Activated T-cell treated with anti-CD3 and anti-CD28 coated beads, Interleukin-2, amount 50 U/mL, for 72 hours (primary cell): ENCODE measurements at regions not wholly inside any gene's neighbourhood (a gene's known extent, or its start where the extent isn't known, plus 50 kb on each side); places are given as distances from the start of the nearest gene placed in this dataset.

Experiments
- ATAC-seq, 2 donors: fragments of 150-1000 bp; cut with Tn5 transposase; replicated peaks in 1 of 2; 2 replicates each; pipeline ENCODE4 v1.10.0; 2021; ENCODE audit warnings: moderate library complexity in 2 of 2, mild to moderate bottlenecking in 1 of 2
- DNase-seq, 2 donors: peaks; one replicate each; pipeline ENCODE4 v3.0.0; 2021 to 2022; ENCODE audit warnings: mixed read lengths in 1 of 2
- H3K27ac Mint-ChIP-seq: one replicate; pipeline ENCODE4 v1.8.0; 2022; ENCODE audit warnings: mild to moderate bottlenecking, moderate library complexity, mixed read lengths
- H3K27me3 Mint-ChIP-seq: one replicate; pipeline ENCODE4 v1.8.0; 2022; ENCODE audit warnings: low read depth, mixed read lengths
- H3K36me3 Mint-ChIP-seq, 2 donors: one replicate each; pipeline ENCODE4 v1.8.0; 2022; ENCODE audit warnings: mixed read lengths in 2 of 2, mild to moderate bottlenecking in 1 of 2; ENCODE audit not compliant: insufficient read depth in 2 of 2
- H3K4me1 Mint-ChIP-seq: one replicate; pipeline ENCODE4 v1.8.0; 2022; ENCODE audit warnings: low read depth, mixed read lengths
- H3K4me3 Mint-ChIP-seq, 2 donors: one replicate each; pipeline ENCODE4 v1.8.0; 2022; ENCODE audit warnings: mild to moderate bottlenecking in 2 of 2, mixed read lengths in 2 of 2, moderate library complexity in 2 of 2
- H3K9me3 Mint-ChIP-seq, 2 donors: one replicate each; pipeline ENCODE4 v1.8.0; 2022; ENCODE audit warnings: mixed read lengths in 2 of 2

GRCh38 chr3:59258550-59259260 is 208.9 kb upstream of the CFAP20DC start:
- no peak overlapping the region for H3K27ac Mint-ChIP-seq
- no peak for DNase-seq

GRCh38 chr3:59257506-59257905 is 207.7 kb upstream of the CFAP20DC start:
- H3K27ac Mint-ChIP-seq = no peak overlapping the region
- no peaks in the 10 kb centered on the region for H3K9me3 Mint-ChIP-seq
- ATAC-seq (no peak), DNase-seq (no peak)
- H3K27me3 Mint-ChIP-seq = no peaks in the 10 kb centered on the region
- H3K4me3 Mint-ChIP-seq = no peak overlapping the region
- H3K36me3 Mint-ChIP-seq = no peaks in the 10 kb centered on the region
- no peaks in the 10 kb centered on the region for H3K4me1 Mint-ChIP-seq

More at GRCh38 chr3:59258550-59259260, 208.9 kb upstream of the CFAP20DC start:
- Mint-ChIP-seq H3K27me3 (no peaks in the 10 kb centered on the region), H3K4me3 (no peak overlapping the region), H3K9me3 (no peaks in the 10 kb centered on the region), H3K4me1 (no peaks in the 10 kb centered on the region), H3K36me3 (no peaks in the 10 kb centered on the region)
- ATAC-seq = no peak

DNA sequence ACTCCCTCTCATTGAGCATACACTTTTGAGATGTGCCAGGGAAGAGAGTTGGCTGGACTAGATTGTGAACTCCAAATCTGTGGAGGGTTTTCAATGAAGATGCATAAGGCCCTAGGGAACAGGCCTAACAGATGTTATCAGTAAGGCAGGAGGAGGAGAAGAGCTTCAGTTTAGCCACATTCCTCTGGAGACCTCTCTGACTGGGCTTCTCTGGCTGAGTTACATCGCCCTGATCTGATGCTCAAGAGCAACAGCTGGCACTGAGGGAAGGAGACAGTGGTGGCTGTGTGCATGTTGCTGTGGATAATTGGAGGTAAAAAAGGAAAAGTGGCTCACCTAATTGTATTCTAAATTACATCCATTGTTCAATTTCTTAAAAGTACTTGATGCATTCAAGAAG is 206.4 kb upstream of the CFAP20DC start:
- H3K9me3 Mint-ChIP-seq = no peaks in the 10 kb centered on the region
- DNase-seq = no peak
- no peak for ATAC-seq
- no peaks in the 10 kb centered on the region for H3K4me1 Mint-ChIP-seq
- H3K27me3 Mint-ChIP-seq = no peaks in the 10 kb centered on the region
- no peak overlapping the region for H3K27ac Mint-ChIP-seq
- H3K36me3 Mint-ChIP-seq = no peaks in the 10 kb centered on the region
- no peak overlapping the region for H3K4me3 Mint-ChIP-seq

- H3K27me3 Mint-ChIP-seq = no peaks in the 10 kb centered on the region
- ATAC-seq (no peak), DNase-seq (no peak)
- H3K4me1 Mint-ChIP-seq = no peaks in the 10 kb centered on the region
- H3K4me3 Mint-ChIP-seq = no peak overlapping the region
- H3K9me3 Mint-ChIP-seq = no peaks in the 10 kb centered on the region
- no peaks in the 10 kb centered on the region for H3K36me3 Mint-ChIP-seq
- no peak overlapping the region for H3K27ac Mint-ChIP-seq
Measured at GRCh38 chr3:59254976-59255375, 205.2 kb upstream of the CFAP20DC start.

GRCh38 chr3:59254433-59254832 is 204.6 kb upstream of the CFAP20DC start:
- Mint-ChIP-seq H3K27ac (no peak overlapping the region), H3K4me1 (no peaks in the 10 kb centered on the region), H3K9me3 (peaks cover 0 to under 1% of the 10 kb centered on the region in 2 donors), H3K27me3 (no peaks in the 10 kb centered on the region), H3K4me3 (no peak overlapping the region), H3K36me3 (peaks cover 0 to 2% of the 10 kb centered on the region in 2 donors)
- ATAC-seq (no peak), DNase-seq (no peak)

GRCh38 chr3:59253523-59253922 is 203.7 kb upstream of the CFAP20DC start:
- no peak for DNase-seq
- ATAC-seq = no peak
- Mint-ChIP-seq H3K4me1 (no peaks in the 10 kb centered on the region), H3K36me3 (peaks cover 0 to 9% of the 10 kb centered on the region in 2 donors), H3K4me3 (no peak overlapping the region), H3K27me3 (no peaks in the 10 kb centered on the region), H3K27ac (no peak overlapping the region), H3K9me3 (peaks cover 3 to 7% of the 10 kb centered on the region in 2 donors)

DNA sequence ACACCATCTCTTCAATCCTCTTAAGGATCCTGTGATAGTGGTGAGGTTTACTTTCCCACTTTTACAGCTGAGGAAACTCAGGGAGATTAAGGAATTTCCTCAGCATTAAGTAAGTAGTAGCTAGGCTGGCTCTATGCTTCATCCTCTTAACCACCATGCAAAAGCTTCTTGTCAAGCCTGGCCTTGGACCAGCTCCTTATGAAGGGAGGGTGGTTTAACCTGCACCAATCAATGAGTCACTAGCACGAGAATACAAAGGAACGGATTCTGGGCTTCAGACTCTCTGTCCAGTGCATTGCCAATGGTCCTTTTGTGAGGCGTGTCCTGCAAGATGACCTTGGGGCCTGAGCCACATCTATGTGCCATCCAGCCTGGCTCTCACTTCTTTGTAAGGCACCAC is 202.0 kb upstream of the CFAP20DC start:
- Mint-ChIP-seq H3K4me3 (no peak overlapping the region), H3K4me1 (peaks cover 6% of the 10 kb centered on the region), H3K9me3 (peaks cover 3 to 7% of the 10 kb centered on the region in 2 donors), H3K36me3 (peaks cover 0 to 10% of the 10 kb centered on the region in 2 donors), H3K27ac (no peak overlapping the region), H3K27me3 (no peaks in the 10 kb centered on the region)
- ATAC-seq = no peak
- no peak for DNase-seq

GRCh38 chr3:59250600-59250999 is 200.8 kb upstream of the CFAP20DC start:
- Mint-ChIP-seq H3K27ac (no peak overlapping the region), H3K9me3 (peaks cover 3 to 7% of the 10 kb centered on the region in 2 donors), H3K4me3 (no peak overlapping the region), H3K36me3 (peaks cover 0 to 10% of the 10 kb centered on the region in 2 donors), H3K27me3 (no peaks in the 10 kb centered on the region), H3K4me1 (peaks cover 6% of the 10 kb centered on the region)
- no peak for ATAC-seq
- no peak for DNase-seq

GRCh38 chr3:59249698-59250361 is 200.0 kb upstream of the CFAP20DC start:
- ATAC-seq = no peak

GRCh38 chr3:59249004-59249403 is 199.2 kb upstream of the CFAP20DC start:
- Mint-ChIP-seq H3K36me3 (peaks cover 0 to 10% of the 10 kb centered on the region in 2 donors), H3K27me3 (no peaks in the 10 kb centered on the region), H3K27ac (no peak overlapping the region), H3K4me3 (no peak overlapping the region), H3K4me1 (peaks cover 6% of the 10 kb centered on the region), H3K9me3 (peaks cover 3 to 7% of the 10 kb centered on the region in 2 donors)
- DNase-seq (no peak), ATAC-seq (no peak)

More at GRCh38 chr3:59249698-59250361, 200.0 kb upstream of the CFAP20DC start:
- H3K36me3 Mint-ChIP-seq = peaks cover 0 to 10% of the 10 kb centered on the region in 2 donors
- DNase-seq = no peak
- no peaks in the 10 kb centered on the region for H3K27me3 Mint-ChIP-seq
- peaks cover 3 to 7% of the 10 kb centered on the region in 2 donors for H3K9me3 Mint-ChIP-seq
- no peak overlapping the region for H3K27ac Mint-ChIP-seq
- no peak overlapping the region for H3K4me3 Mint-ChIP-seq
- H3K4me1 Mint-ChIP-seq = peaks cover 6% of the 10 kb centered on the region

DNA sequence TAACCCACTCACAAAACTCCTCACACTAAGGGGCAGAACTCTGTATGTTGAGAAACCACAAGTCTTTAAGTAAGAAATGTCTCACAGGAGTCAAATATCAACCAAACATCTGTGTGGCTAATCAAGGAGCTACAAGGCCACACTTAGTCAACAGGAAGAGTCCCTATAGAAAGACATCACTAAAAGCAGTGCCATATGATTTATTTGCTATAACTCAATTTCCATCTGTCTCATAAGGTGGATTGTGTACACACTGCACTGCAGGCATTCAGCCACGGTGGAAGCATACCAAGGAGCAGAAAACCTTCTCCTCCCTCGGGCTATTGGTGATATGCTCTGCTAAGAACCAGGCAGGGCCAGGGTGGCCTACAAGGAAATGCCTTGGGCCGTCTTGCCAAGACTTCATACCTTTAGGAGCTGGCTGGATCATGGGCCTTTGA is 197.6 kb upstream of the CFAP20DC start:
- DNase-seq (no peak), ATAC-seq (peak; percentile 45 to 67)
- Mint-ChIP-seq H3K4me1 (peaks cover 6% of the 10 kb centered on the region), H3K27ac (no peak overlapping the region), H3K9me3 (peaks cover 6 to 15% of the 10 kb centered on the region in 2 donors), H3K36me3 (peaks cover 7 to 18% of the 10 kb centered on the region in 2 donors), H3K27me3 (no peaks in the 10 kb centered on the region), H3K4me3 (no peak overlapping the region)

GRCh38 chr3:59246719-59247401 is 197.0 kb upstream of the CFAP20DC start:
- ATAC-seq = no peak
- no peak overlapping the region for H3K27ac Mint-ChIP-seq
- H3K4me3 Mint-ChIP-seq = no peak overlapping the region
- DNase-seq = no peak
- peaks cover 7 to 18% of the 10 kb centered on the region in 2 donors for H3K36me3 Mint-ChIP-seq
- H3K4me1 Mint-ChIP-seq = peaks cover 6% of the 10 kb centered on the region
- H3K9me3 Mint-ChIP-seq = peaks cover 6 to 17% of the 10 kb centered on the region in 2 donors
- H3K27me3 Mint-ChIP-seq = no peaks in the 10 kb centered on the region

DNA sequence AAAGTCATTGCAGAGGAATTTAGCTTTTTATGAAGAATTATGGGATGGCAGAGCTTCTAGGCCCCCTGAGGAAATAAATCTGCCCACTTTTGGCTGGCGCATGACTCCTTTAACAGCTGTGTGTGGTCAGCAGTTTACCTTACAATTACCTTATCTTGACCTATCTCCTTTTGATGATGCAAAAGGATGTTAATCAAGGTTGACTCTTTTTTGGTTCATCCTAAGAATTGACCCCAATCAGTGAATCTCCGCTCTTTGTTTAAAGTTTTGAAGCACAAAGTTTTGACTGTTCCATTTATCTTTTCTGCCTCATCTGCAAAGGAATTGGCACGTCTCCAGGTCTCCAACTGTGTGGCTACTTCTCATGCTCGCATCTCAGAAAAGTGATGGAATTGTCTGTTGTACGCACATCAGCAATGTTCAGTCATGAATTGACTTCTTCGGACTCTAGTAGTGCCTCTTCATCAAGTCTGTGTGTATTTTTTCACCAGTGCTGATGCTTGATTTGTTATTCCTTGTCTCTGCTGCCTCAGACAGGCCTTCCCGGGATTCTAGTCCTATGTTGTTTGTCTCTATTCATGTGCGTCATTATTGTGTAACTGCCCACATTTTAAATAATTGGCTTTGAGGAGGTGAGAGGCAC is 196.2 kb upstream of the CFAP20DC start:
- DNase-seq = no peak
- Mint-ChIP-seq H3K36me3 (peaks cover 7 to 21% of the 10 kb centered on the region in 2 donors), H3K27me3 (no peaks in the 10 kb centered on the region), H3K4me1 (peaks cover 6% of the 10 kb centered on the region), H3K27ac (no peak overlapping the region), H3K4me3 (no peak overlapping the region), H3K9me3 (peaks cover 6 to 17% of the 10 kb centered on the region in 2 donors)
- no peak for ATAC-seq
